GM03348 (cell line): ENCODE measurements at regions not wholly inside any gene's neighbourhood (a gene's known extent, or its start where the extent isn't known, plus 50 kb on each side); places are given as distances from the start of the nearest gene placed in this dataset.
"Not testable (repeated sequence)": the region's sequence is repeated elsewhere in the genome, so short reads cannot be mapped to it uniquely, and the experiment has no call there.

Experiments used
- DNase-seq: peaks from one replicate; pipeline ENCODE4 v3.0.0; 2012; ENCODE audit warnings: low spot score

- no peak for DNase-seq
Observed at GRCh38 chr12:67842124-67842523, 147.1 kb upstream of the IFNG-AS1 start.

GRCh38 chr12:67843257-67843656 lies 146.0 kb upstream of the IFNG-AS1 start:
- DNase-seq = no peak

- DNase-seq = peak; percentile 10
Observed at GRCh38 chr12:67852701-67853100, 136.5 kb upstream of the IFNG-AS1 start.

GRCh38 chr12:67853204-67853603 lies 136.0 kb upstream of the IFNG-AS1 start:
- DNase-seq = peak; percentile 46

GRCh38 chr12:67854351-67854750 lies 134.9 kb upstream of the IFNG-AS1 start:
- no peak for DNase-seq

DNA sequence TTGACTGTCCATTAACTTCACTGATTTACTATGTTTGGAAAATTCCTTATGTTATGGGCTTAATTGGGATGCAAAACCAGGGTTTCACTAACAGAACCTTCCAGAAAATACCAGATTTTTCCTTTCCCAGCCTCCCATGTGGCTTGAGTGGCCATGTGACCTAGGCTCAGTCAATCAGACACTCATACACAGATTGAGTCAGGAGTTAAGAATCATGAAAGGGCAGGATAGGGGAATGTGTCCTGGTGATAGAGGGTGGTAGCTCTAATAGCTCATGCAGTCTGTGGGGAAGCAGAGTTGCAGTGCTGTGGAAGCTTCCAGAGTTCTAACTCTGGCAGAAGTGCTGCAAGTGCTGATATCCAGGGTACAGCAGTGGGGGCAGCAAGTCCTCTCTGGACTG lies 134.1 kb upstream of the IFNG-AS1 start:
- DNase-seq = no peak

DNA sequence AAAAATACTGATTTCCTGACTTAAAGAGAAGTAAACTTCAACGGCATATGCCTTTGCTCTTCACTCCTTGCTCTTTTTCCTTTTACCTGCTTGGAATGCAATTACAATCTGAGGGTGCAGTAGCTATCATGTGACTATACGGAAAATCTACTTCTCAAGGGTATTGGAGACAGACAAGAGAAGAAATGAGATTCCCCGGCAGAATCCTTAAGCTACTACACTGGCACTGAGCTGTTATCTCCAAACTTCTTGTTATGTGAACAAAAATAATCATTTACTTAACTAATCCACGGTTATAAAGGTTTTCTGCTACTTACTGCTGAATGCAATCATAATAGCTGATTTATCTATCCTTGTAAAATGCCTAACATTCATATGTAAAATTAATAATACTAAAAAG lies 118.0 kb upstream of the IFNG-AS1 start:
- DNase-seq = no peak

DNA sequence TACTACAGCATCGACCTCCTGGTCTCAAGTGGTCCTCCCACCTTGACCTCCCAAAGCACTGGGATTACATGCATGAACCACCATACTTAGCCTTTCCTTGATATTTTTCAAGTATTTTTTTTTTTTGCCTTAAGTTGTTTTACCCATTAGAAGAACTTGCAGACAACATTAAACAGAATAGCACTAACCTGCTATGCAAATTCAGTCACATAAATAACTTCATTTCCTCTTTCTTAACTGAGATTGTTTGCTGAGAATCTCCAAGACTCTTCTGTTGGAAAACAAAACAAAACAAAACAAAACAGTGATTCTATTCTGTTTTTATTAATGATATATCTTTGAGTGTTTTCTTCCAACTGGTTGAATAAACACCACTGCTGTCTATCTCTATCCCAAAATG lies 115.9 kb upstream of the IFNG-AS1 start:
- no peak for DNase-seq

- DNase-seq = no peak
Observed at GRCh38 chr12:67876305-67876915, 112.8 kb upstream of the IFNG-AS1 start.

- DNase-seq = no peak
Observed at GRCh38 chr12:67877727-67878126, 111.5 kb upstream of the IFNG-AS1 start.

- no peak for DNase-seq
Observed at GRCh38 chr12:67879937-67880336, 109.3 kb upstream of the IFNG-AS1 start.

GRCh38 chr12:67881565-67881964 lies 107.7 kb upstream of the IFNG-AS1 start:
- DNase-seq = no peak

- no peak for DNase-seq
Observed at GRCh38 chr12:67884596-67884995, 104.7 kb upstream of the IFNG-AS1 start.

DNA sequence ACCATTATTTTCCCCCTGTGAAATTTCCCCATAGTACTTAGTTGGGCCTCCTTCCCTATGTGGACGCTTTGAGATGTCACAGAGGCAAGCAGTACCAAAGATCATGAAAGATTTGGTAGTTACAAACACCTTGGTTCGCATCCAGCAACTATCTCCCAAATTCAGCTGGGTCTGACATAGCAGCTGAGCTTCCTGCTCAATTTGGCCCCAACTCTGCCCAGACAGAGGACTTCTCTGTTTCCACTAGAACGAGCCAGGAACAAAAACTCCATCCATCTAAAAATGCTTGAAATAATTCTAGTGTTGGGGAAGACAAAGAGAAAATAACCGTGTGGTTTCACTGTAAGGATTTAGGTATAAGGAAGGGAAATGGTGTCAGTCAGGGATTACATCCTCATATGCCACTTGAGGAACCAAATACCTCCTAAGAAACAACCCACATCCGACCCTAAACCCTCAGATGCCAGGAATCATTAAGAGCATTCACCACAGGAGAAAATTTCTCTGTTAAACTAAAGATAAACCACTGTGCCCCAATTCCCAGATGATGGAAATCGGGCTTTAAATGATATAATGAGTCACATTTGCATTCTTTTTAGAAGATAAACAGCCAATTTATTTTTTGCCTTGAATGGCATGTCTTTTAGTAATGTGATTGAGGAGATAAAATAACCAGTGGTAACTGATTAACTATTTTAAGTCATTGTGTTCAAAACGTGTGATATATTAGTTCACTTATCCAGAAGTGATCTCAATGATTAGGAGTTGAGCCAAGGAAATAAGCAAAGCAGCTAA lies 103.7 kb upstream of the IFNG-AS1 start:
- DNase-seq = peak; percentile 29

GRCh38 chr12:67887065-67887464 lies 102.2 kb upstream of the IFNG-AS1 start:
- no peak for DNase-seq

DNA sequence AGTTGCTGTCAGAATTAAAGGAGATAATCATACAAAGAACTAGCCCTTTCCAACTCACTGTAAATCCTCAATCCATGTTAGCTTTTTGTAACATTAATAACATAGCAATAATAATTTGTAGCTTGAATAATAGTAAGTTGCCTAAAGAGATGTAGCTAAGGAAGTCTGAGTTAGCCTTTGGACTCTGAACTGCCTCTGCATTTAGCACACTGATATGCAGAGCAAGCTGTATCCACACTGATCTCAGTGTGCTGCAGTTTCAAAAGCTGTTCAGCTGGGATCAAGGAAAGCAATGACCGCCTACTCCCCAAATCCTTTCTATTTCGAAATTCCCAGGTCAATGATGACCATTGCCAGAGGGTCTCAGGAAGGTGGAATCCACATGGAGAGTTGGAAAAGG lies 99.3 kb upstream of the IFNG-AS1 start:
- no peak for DNase-seq

DNA sequence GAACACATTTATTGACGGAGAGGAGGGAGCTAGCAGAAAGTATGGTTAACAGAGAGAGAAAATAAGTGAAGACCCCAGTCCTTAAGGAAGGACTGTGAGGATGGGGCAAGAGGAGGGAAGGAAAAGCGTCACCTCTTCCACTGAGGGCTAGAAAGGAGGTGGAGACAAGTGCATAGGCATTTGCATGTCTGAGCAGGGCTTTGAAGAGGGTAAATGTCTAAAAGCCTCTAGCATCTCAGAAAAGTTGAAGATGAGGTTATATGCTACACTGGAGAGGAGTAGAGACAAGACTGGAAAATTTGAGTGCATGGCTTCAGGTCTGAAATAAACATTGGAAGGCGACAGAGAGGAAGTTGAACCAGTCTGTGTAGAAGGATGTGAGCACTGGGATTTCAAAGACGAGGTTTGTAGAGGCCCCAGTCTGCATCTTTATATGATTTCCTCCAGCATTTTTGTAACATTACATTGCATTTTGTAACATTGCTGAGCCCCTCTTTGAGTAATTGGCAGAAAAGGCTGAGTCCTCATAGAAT lies 98.5 kb upstream of the IFNG-AS1 start:
- no peak for DNase-seq

- DNase-seq = no peak
Observed at GRCh38 chr12:67891596-67891995, 97.7 kb upstream of the IFNG-AS1 start.

- peak; percentile 15 for DNase-seq
Observed at GRCh38 chr12:67892259-67893021, 96.8 kb upstream of the IFNG-AS1 start.

DNA sequence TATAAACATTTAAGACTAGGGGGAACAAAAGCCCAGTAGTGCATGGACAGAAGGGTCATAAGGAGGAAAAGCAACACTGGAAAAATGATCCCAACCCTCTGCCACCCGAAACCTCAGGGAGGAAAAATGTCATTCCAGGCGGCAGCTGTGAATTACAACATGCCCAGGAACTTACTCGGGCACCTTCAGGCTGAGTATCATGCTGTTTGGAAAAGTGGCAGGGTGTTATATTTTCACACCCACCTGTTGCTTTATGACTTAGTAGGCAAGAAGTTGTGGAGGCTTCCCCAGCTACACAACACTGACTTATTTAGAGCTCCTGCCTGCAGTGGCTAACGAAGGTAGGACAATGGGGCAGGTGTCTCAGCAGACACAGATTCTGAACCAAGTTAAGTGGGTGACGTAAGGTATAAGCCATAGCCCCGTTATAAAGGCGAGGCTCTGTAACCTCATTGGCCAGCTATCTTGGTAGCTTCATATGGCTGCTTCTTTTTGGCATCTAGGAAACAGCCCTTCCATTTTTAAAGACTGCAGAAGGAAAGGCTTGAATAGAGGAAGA lies 96.1 kb upstream of the IFNG-AS1 start:
- no peak for DNase-seq

- DNase-seq = not testable (repeated sequence)
Observed at GRCh38 chr12:67900418-67900817, 88.8 kb upstream of the IFNG-AS1 start.

DNA sequence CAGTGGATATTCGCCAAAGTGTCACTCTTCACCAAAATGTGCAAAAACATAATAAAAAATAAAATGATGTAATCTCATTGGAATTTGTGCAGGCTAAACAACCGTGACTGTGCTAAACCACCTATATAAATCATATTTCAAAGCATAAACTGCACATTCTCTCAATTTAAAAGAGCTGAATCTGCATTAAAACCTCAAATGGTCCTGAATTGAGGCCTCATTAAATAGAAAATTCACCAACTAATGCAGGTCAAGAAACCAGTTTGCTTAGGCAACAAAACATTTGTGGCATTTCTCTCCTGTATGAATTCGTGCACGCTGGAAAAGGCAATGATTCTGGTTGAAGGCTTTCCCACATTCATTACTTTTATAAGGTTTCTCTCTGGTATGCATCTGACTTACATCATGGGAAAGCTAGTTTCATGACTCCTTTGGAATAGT lies 80.1 kb upstream of the IFNG-AS1 start:
- peak; percentile 22 for DNase-seq
